Transverse colon (tissue), 3 donors: ENCODE measurements at regions not wholly inside any gene's neighbourhood (a gene's known extent, or its start where the extent isn't known, plus 50 kb on each side); places are given as distances from the start of the nearest gene placed in this dataset.

ENCODE experiments used
- CTCF ChIP-seq, 5 experiments: fragments of 200-600 bp in 3 of 5; fragments of 450-650 bp in 2 of 5; sonication (generic) in 3 of 5; IDR thresholded peaks; 1 replicate in 2 of 5; 2 replicates in 3 of 5; pipeline ENCODE4 v1.5.1; 2016 to 2017; ENCODE audit warnings: antibody characterized with exemption in 5 of 5, inconsistent platforms in 3 of 5, mild to moderate bottlenecking in 2 of 5, moderate library complexity in 1 of 5
- EP300 ChIP-seq: sonication (generic); formaldehyde crosslinking; IDR thresholded peaks from one replicate; pipeline ENCODE4 v1.6.1; 2017; ENCODE audit warnings: antibody characterized with exemption, low read depth
- POLR2A ChIP-seq: fragments of 450-650 bp; IDR thresholded peaks from one replicate; pipeline ENCODE4 v1.6.1; 2016; ENCODE audit warnings: antibody characterized with exemption, mild to moderate bottlenecking, moderate library complexity

GRCh38 chr11:105227363-105227762 is 87.8 kb upstream of the CARD18 start:
- TF ChIP-seq POLR2A (no peak), CTCF (IDR thresholded peaks at IDR 0.05) (no peak), EP300 (no peak)
